H9 (cell line): ENCODE measurements at regions not wholly inside any gene's neighbourhood (a gene's known extent, or its start where the extent isn't known, plus 50 kb on each side); places are given as distances from the start of the nearest gene placed in this dataset.

Source experiments
- DNase-seq: peaks from one replicate; pipeline ENCODE4 v3.0.0-alpha.2; 2017
- H2AFZ ChIP-seq: one replicate; pipeline ENCODE4 v1.6.1; 2013; ENCODE audit warnings: mild to moderate bottlenecking, low read length, control low read depth, moderate library complexity
- H2AK5ac ChIP-seq: 2 replicates; pipeline ENCODE4 v1.6.1; 2013; ENCODE audit warnings: low read length, control low read depth, mixed read lengths; ENCODE audit not compliant: insufficient read length
- H2BK120ac ChIP-seq: one replicate; pipeline ENCODE4 v1.6.1; 2013; ENCODE audit warnings: low read depth, mild to moderate bottlenecking, low read length, control low read depth, inconsistent platforms; ENCODE audit not compliant: poor library complexity, severe bottlenecking
- H2BK12ac ChIP-seq: 2 replicates; pipeline ENCODE4 v1.6.1; 2013; ENCODE audit warnings: low read length, control low read depth, mixed read lengths, low read depth; ENCODE audit not compliant: insufficient read length
- H2BK15ac ChIP-seq: 2 replicates; pipeline ENCODE4 v1.6.1; 2013; ENCODE audit warnings: low read depth, low read length, control low read depth
- H2BK20ac ChIP-seq: one replicate; pipeline ENCODE4 v1.6.1; 2013; ENCODE audit warnings: low read depth, mild to moderate bottlenecking, low read length, control low read depth, inconsistent platforms; ENCODE audit not compliant: poor library complexity, severe bottlenecking
- H2BK5ac ChIP-seq: 2 replicates; pipeline ENCODE4 v1.6.1; 2013; ENCODE audit warnings: low read length, control low read depth, mixed read lengths; ENCODE audit not compliant: insufficient read length
- H3K14ac ChIP-seq: 2 replicates; pipeline ENCODE4 v1.6.1; 2013; ENCODE audit warnings: low read length, control low read depth; ENCODE audit not compliant: insufficient read depth
- H3K18ac ChIP-seq: 2 replicates; pipeline ENCODE4 v1.6.1; 2013; ENCODE audit warnings: low read depth, mild to moderate bottlenecking, mixed read lengths, low read length, control low read depth; ENCODE audit not compliant: insufficient read length
- H3K23ac ChIP-seq: 2 replicates; pipeline ENCODE4 v1.6.1; 2013; ENCODE audit warnings: low read length, control low read depth, mixed read lengths, low read depth; ENCODE audit not compliant: insufficient read length
- H3K23me2 ChIP-seq: 2 replicates; pipeline ENCODE4 v1.6.1; 2013; ENCODE audit warnings: low read depth, mild to moderate bottlenecking, mixed read lengths, low read length, control low read depth; ENCODE audit not compliant: insufficient read length, poor library complexity, severe bottlenecking
- H3K27ac ChIP-seq: 2 replicates; pipeline ENCODE4 v1.5.1; 2013; ENCODE audit warnings: low read length, control low read depth, mixed read lengths, low read depth; ENCODE audit not compliant: insufficient read length
- H3K27me3 ChIP-seq: 2 replicates; pipeline ENCODE4 v1.6.1; 2013; ENCODE audit warnings: low read length, control low read depth, inconsistent platforms; ENCODE audit not compliant: insufficient read depth
- H3K4ac ChIP-seq: 2 replicates; pipeline ENCODE4 v1.6.1; 2013; ENCODE audit warnings: low read depth, mild to moderate bottlenecking, control low read depth, inconsistent platforms, low read length, moderate library complexity
- H3K4me1 ChIP-seq: 2 replicates; pipeline ENCODE4 v1.6.1; 2013; ENCODE audit warnings: low read length, control low read depth, inconsistent platforms; ENCODE audit not compliant: insufficient read depth
- H3K4me2 ChIP-seq: 2 replicates; pipeline ENCODE4 v1.6.1; 2013; ENCODE audit warnings: low read length, control low read depth, mixed read lengths; ENCODE audit not compliant: insufficient read length, insufficient read depth
- H3K56ac ChIP-seq: 2 replicates; pipeline ENCODE4 v1.6.1; 2013; ENCODE audit warnings: low read depth, mild to moderate bottlenecking, mixed read lengths, low read length, control low read depth; ENCODE audit not compliant: insufficient read length
- H3K79me1 ChIP-seq: 2 replicates; pipeline ENCODE4 v1.6.1; 2013; ENCODE audit warnings: low read depth, mild to moderate bottlenecking, moderate library complexity, low read length, control low read depth, inconsistent platforms; ENCODE audit not compliant: insufficient read depth, poor library complexity, severe bottlenecking
- H3K79me2 ChIP-seq: 2 replicates; pipeline ENCODE4 v1.6.1; 2013; ENCODE audit warnings: low read length, control low read depth, inconsistent platforms; ENCODE audit not compliant: insufficient read depth
- H3K9ac ChIP-seq: 2 replicates; pipeline ENCODE4 v1.6.1; 2013; ENCODE audit warnings: low read length, control low read depth, mixed read lengths; ENCODE audit not compliant: insufficient read length; ENCODE audit errors: extremely low read depth
- H3K9me3 ChIP-seq: one replicate; pipeline ENCODE4 v1.6.1; 2013; ENCODE audit warnings: low read depth, low read length, inconsistent platforms; ENCODE audit not compliant: control insufficient read depth
- H3T11ph ChIP-seq: one replicate; pipeline ENCODE4 v1.6.1; 2013; ENCODE audit warnings: mild to moderate bottlenecking, low read length, control low read depth, inconsistent platforms
- H4K20me1 ChIP-seq: one replicate; pipeline ENCODE4 v1.6.1; 2013; ENCODE audit not compliant: control insufficient read depth, insufficient read length, insufficient read depth
- H4K5ac ChIP-seq: 2 replicates; pipeline ENCODE4 v1.6.1; 2013; ENCODE audit warnings: low read depth, mild to moderate bottlenecking, mixed read lengths, low read length, control low read depth; ENCODE audit not compliant: insufficient read length
- H4K8ac ChIP-seq: replicated peaks from 2 replicates; pipeline ENCODE4 v1.6.1; 2013; ENCODE audit warnings: low read length, control low read depth, mixed read lengths, low read depth; ENCODE audit not compliant: insufficient read length
- H4K91ac ChIP-seq: 2 replicates; pipeline ENCODE4 v1.6.1; 2013; ENCODE audit warnings: low read depth, mild to moderate bottlenecking, moderate library complexity, mixed read lengths, low read length, control low read depth; ENCODE audit not compliant: insufficient read length
- H3K27ac Mint-ChIP-seq, 3 experiments: 2 replicates in 2 of 3; 3 replicates in 1 of 3; pipeline ENCODE4 v1.8.0; 2020 to 2021; ENCODE audit warnings: mixed read lengths in 3 of 3, mild to moderate bottlenecking in 1 of 3, moderate library complexity in 1 of 3
- H3K27me3 Mint-ChIP-seq: 2 replicates; pipeline ENCODE4 v1.8.0; 2021; ENCODE audit warnings: low read depth, mild to moderate bottlenecking, moderate library complexity, mixed read lengths
- H3K36me3 Mint-ChIP-seq, 3 experiments: 2 replicates in 2 of 3; 3 replicates in 1 of 3; pipeline ENCODE4 v1.8.0; 2020 to 2021; ENCODE audit warnings: low read depth in 3 of 3, mixed read lengths in 3 of 3; ENCODE audit not compliant: insufficient read depth in 1 of 3
- H3K4me1 Mint-ChIP-seq, 2 experiments: 2 replicates each; pipeline ENCODE4 v1.8.0; 2020; ENCODE audit warnings: mixed read lengths in 2 of 2
- H3K4me3 Mint-ChIP-seq, 2 experiments: 2 replicates in 1 of 2; 3 replicates in 1 of 2; pipeline ENCODE4 v1.8.0; 2020 to 2021; ENCODE audit warnings: mild to moderate bottlenecking in 2 of 2, mixed read lengths in 2 of 2, moderate library complexity in 1 of 2
- H3K9me3 Mint-ChIP-seq, 2 experiments: 2 replicates in 1 of 2; 3 replicates in 1 of 2; pipeline ENCODE4 v1.8.0; 2020; ENCODE audit warnings: mild to moderate bottlenecking in 2 of 2, mixed read lengths in 2 of 2, moderate library complexity in 1 of 2
- WGBS: extraction: QIAGEN DNeasy Blood & Tissue Kit; methylation state at CpG from one replicate; pipeline ENCODE4 v1.1.7; 2013; ENCODE audit warnings: missing lambda C conversion rate, low lambda C conversion rate, mixed read lengths; ENCODE audit not compliant: insufficient read length; ENCODE audit errors: extremely low coverage; 5-methylcytosine and 5-hydroxymethylcytosine counted together
- TF ChIP-seq, protein P1 (sequence below): fragments of 200-600 bp; sonication (generic); conservative IDR thresholded peaks from 3 replicates; pipeline ENCODE4 v1.8.0; 2021; ENCODE audit warnings: antibody characterized with exemption, mild to moderate bottlenecking

DNA sequence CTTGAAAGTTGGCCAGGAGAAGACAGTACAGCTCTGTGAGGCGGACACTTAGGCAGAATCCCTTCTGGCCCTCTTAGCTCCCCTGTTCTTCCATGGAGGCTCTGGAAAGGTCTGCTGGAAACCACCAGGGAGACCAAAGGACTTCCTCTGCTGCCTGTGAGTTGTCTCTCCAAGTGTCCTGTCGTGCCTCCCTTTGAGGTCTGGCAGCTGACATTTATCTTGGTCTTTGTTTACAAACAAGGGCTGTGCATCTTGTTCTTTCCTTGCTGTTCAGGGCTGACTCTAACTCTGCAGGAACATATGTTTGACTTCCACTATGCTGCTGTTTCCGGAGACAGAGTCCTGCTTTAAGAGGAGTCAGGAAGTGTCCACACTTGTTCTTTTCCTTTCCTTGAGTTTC lies 159.9 kb upstream of the FRMD6 start:
- H3K23me2 ChIP-seq, result no peaks in the 10 kb centered on the region
- Mint-ChIP-seq H3K27me3 (no peaks in the 10 kb centered on the region; the same call in 1 of the 2 replicates), H3K4me1 (no peaks in the 10 kb centered on the region), H3K9me3 (peaks cover 5 to 6% of the 10 kb centered on the region in 2 experiments; a peak in 4 of 5 replicates), H3K27ac (no peak overlapping the region; a peak in 1 of 7 replicates), H3K36me3 (peaks cover 0 to 14% (median 0%) of the 10 kb centered on the region in 3 experiments; a peak in 4 of 7 replicates), H3K4me3 (no peak overlapping the region)
- H2BK120ac ChIP-seq, result no peak overlapping the region
- no peak overlapping the region for H2BK15ac ChIP-seq
- no peak overlapping the region for H3K27ac ChIP-seq
- H3K27me3 ChIP-seq, result no peaks in the 10 kb centered on the region; the same call in 1 of the 2 replicates
- no peak overlapping the region for H4K91ac ChIP-seq
- H2BK5ac ChIP-seq, result no peak overlapping the region
- no peak overlapping the region for H2BK12ac ChIP-seq
- no peaks in the 10 kb centered on the region for H3K9me3 ChIP-seq
- no peak overlapping the region for H2AK5ac ChIP-seq
- H3K9ac ChIP-seq, result no peak overlapping the region
- no peaks in the 10 kb centered on the region for H4K20me1 ChIP-seq
- no peak overlapping the region for H3K4ac ChIP-seq
- no peak overlapping the region for H3K14ac ChIP-seq
- H4K5ac ChIP-seq, result no peak overlapping the region
- no peak overlapping the region for H2BK20ac ChIP-seq
- H3K56ac ChIP-seq, result no peak overlapping the region
- H3K4me2 ChIP-seq, result no peak overlapping the region
- no peaks in the 10 kb centered on the region for H3K79me2 ChIP-seq
- no peak overlapping the region for H4K8ac ChIP-seq
- H3T11ph ChIP-seq, result no peak overlapping the region
- H3K4me1 ChIP-seq, result no peaks in the 10 kb centered on the region
- TF ChIP-seq, protein P1, sequence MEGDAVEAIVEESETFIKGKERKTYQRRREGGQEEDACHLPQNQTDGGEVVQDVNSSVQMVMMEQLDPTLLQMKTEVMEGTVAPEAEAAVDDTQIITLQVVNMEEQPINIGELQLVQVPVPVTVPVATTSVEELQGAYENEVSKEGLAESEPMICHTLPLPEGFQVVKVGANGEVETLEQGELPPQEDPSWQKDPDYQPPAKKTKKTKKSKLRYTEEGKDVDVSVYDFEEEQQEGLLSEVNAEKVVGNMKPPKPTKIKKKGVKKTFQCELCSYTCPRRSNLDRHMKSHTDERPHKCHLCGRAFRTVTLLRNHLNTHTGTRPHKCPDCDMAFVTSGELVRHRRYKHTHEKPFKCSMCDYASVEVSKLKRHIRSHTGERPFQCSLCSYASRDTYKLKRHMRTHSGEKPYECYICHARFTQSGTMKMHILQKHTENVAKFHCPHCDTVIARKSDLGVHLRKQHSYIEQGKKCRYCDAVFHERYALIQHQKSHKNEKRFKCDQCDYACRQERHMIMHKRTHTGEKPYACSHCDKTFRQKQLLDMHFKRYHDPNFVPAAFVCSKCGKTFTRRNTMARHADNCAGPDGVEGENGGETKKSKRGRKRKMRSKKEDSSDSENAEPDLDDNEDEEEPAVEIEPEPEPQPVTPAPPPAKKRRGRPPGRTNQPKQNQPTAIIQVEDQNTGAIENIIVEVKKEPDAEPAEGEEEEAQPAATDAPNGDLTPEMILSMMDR, result no peak
- DNase-seq, result no peak
- H2AFZ ChIP-seq, result no peak overlapping the region
- no CpG with 5 or more reads among the region's 3 CpGs for WGBS
- no peaks in the 10 kb centered on the region for H3K79me1 ChIP-seq
- no peak overlapping the region for H3K18ac ChIP-seq
- no peak overlapping the region for H3K23ac ChIP-seq
